ENCODE measurements at regions not wholly inside any gene's neighbourhood (a gene's known extent, or its start where the extent isn't known, plus 50 kb on each side); places are given as distances from the start of the nearest gene placed in this dataset.

GRCh38 chr11:69908511-69909220 lies 89.5 kb upstream of the FGF3 start:
- TF ChIP-seq L3MBTL2 (conservative IDR thresholded peaks at IDR 0.05) (no peak), FOXK2 (IDR thresholded peaks at IDR 0.05) (no peak)
